Activated CD4-positive, alpha-beta memory T cell treated with anti-CD3 and anti-CD28 coated beads for 36 hours (primary cell): ENCODE measurements at regions not wholly inside any gene's neighbourhood (a gene's known extent, or its start where the extent isn't known, plus 50 kb on each side); places are given as distances from the start of the nearest gene placed in this dataset.
A peak's percentile ranks its signal among the peaks of the same experiment; 100 is the strongest.

Source experiments
- CTCF ChIA-PET: fragments of 350-600 bp; sonication (Branson Sonifier 250); formaldehyde crosslinking; loops from one replicate; lab custom pipeline; 2021; ENCODE audit warnings: antibody characterized with exemption, inconsistent platforms; lab: Charles Lee
- POLR2A ChIA-PET: fragments of 350-600 bp; sonication (Branson Sonifier 250); formaldehyde crosslinking; loops from one replicate; lab custom pipeline; 2021; ENCODE audit warnings: antibody characterized with exemption; lab: Charles Lee
- DNase-seq: peaks from one replicate; pipeline ENCODE4 v3.0.0-alpha.2; 2020
- H3K27ac Mint-ChIP-seq: one replicate; pipeline ENCODE4 v1.8.0; 2021; ENCODE audit warnings: mixed read lengths
- H3K27me3 Mint-ChIP-seq: one replicate; pipeline ENCODE4 v1.8.0; 2021; ENCODE audit warnings: mixed read lengths
- H3K36me3 Mint-ChIP-seq: one replicate; pipeline ENCODE4 v1.8.0; 2021; ENCODE audit warnings: mixed read lengths
- H3K4me1 Mint-ChIP-seq: one replicate; pipeline ENCODE4 v1.8.0; 2021; ENCODE audit warnings: low read depth, mixed read lengths
- H3K4me3 Mint-ChIP-seq: one replicate; pipeline ENCODE4 v1.8.0; 2021; ENCODE audit warnings: mild to moderate bottlenecking, mixed read lengths
- H3K9me3 Mint-ChIP-seq: one replicate; pipeline ENCODE4 v1.8.0; 2021; ENCODE audit warnings: mixed read lengths
- intact Hi-C: fragments of 100-400 bp; cut with micrococcal nuclease; formaldehyde crosslinking; loops from one replicate; pipeline ENCODE4 v1.15.1; 2023

DNA sequence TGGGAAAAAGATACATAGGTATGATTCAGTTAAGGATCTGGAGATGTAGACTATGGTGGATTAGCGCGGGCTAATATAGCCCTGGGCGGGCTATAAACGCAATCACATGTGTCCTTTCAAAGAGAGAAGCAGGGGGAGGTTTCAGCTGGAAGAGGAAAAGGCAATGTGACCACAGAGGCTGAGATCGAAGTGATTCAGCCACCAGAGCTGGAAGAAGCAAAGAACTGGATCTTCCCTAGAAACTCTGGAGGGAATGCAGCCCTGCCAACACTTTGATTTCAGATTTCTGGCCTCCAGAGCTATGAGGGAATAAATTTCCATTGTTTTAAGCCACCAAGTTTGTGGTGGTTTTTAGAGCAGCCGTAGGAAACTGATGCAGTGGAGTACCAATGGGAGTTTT is 81.5 kb upstream of the NHSL1 start:
- POLR2A ChIA-PET = no interaction called here
- DNase-seq = no peak
- no peaks in the 10 kb centered on the region for H3K36me3 Mint-ChIP-seq
- H3K9me3 Mint-ChIP-seq = no peaks in the 10 kb centered on the region
- no peaks in the 10 kb centered on the region for H3K27me3 Mint-ChIP-seq
- H3K4me3 Mint-ChIP-seq = no peak overlapping the region
- H3K4me1 Mint-ChIP-seq = no peaks in the 10 kb centered on the region
- no peak overlapping the region for H3K27ac Mint-ChIP-seq
- CTCF ChIA-PET = no interaction called here
- intact Hi-C loops = no loop called here

DNA sequence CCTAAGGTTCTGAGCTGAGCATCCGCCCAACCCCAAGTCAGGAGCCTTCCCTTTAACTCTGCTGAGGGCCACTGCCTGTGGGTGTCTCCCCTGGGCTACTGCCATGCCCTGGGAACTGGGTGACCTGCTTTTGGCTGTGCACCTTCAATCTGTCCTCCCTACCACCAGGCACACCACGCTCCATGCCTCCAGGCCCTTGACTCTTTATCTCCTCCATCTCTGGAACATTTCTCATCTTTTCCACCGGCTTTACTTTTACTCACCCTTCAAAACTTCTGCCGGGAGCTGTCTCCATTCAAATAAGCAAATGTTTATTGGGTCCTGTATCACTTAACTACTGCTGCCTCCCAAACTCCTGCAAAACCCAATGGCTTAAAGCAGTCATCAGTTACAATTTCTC is 83.3 kb upstream of the NHSL1 start:
- no peaks in the 10 kb centered on the region for H3K9me3 Mint-ChIP-seq
- ChIA-PET POLR2A (no interaction called here), CTCF (interaction anchor here (0.8 kb wide), 1 partner anchor 66 kb away, joined by 3 read pairs; no protein-coding TSS in a partner anchor)
- no peaks in the 10 kb centered on the region for H3K36me3 Mint-ChIP-seq
- no peaks in the 10 kb centered on the region for H3K27me3 Mint-ChIP-seq
- no peaks in the 10 kb centered on the region for H3K4me1 Mint-ChIP-seq
- H3K4me3 Mint-ChIP-seq = no peak overlapping the region
- H3K27ac Mint-ChIP-seq = no peak overlapping the region
- no peak for DNase-seq
- intact Hi-C loops = no loop called here

DNA sequence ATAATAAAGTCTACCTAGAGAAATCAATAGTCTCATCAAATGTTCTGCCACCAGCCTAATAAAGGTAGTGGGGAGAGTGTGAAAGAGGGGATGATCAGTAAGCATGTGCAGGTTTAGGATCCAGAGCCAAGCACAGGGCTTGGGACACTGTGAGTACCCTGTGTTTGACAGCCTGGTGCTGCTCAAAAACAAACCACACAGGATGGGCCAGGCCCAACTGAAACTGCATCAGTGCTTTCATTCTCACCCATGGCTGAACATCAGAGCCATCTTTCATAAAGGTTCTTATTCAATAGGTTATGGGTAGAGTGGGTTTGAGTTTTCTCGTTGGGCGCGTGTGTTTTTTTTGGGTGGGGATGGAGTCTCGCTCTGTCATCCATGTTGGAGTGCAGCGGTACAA is 87.3 kb upstream of the NHSL1 start:
- H3K27me3 Mint-ChIP-seq = no peaks in the 10 kb centered on the region
- intact Hi-C loops = no loop called here
- ChIA-PET POLR2A (no interaction called here), CTCF (interaction anchor here (0.9 to 9.8 kb wide), 3 partner anchors 182 to 778 kb away, joined by 4 to 227 read pairs (median 5); partner anchors contain the start of gene CCDC28A)
- peaks cover 6% of the 10 kb centered on the region for H3K4me1 Mint-ChIP-seq
- H3K9me3 Mint-ChIP-seq = no peaks in the 10 kb centered on the region
- DNase-seq = no peak
- H3K27ac Mint-ChIP-seq = no peak overlapping the region
- H3K36me3 Mint-ChIP-seq = no peaks in the 10 kb centered on the region
- no peak overlapping the region for H3K4me3 Mint-ChIP-seq

DNA sequence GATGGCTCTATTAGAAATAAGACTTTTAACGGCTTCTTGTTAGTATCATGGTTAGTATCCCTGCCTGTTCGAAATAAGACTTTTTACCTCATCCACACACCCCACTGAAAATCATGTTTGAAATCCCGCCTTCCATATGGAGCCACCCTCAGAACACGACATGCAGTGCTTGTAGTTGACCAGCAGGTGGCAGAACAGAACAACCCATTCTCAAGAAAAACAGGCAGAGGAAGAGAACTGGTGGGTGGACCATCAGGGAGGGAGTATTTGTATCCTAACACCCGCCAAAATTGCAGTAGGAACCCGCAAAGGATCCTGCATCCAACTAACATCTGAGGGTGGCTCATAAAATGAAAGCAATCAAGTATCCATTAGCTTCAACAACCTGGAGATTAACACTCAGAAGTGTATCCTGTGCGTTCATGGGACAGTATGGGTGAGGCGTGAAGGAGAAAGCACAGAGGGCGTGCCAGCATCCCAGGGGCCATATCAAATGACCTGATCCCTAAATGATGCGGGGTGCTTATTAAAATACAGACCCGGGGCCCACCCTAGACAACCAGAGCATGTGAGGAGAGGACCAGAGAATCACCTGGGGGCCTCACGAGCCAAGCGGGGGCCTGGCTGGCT is 89.6 kb upstream of the NHSL1 start:
- Mint-ChIP-seq H3K9me3 (no peaks in the 10 kb centered on the region), H3K36me3 (no peaks in the 10 kb centered on the region), H3K4me3 (no peak overlapping the region), H3K4me1 (peaks cover 21% of the 10 kb centered on the region), H3K27me3 (no peaks in the 10 kb centered on the region), H3K27ac (no peak overlapping the region)
- intact Hi-C loops = loop anchor here (1.0 to 2.0 kb wide), 2 partner anchors 106 to 177 kb away; no protein-coding TSS in a partner anchor
- ChIA-PET CTCF (interaction anchor here (0.6 to 9.8 kb wide), 17 partner anchors 10 to 473 kb away, joined by 3 to 227 read pairs (median 4); partner anchors contain the start of gene CCDC28A), POLR2A (no interaction called here)
- DNase-seq = peak; percentile 64

DNA sequence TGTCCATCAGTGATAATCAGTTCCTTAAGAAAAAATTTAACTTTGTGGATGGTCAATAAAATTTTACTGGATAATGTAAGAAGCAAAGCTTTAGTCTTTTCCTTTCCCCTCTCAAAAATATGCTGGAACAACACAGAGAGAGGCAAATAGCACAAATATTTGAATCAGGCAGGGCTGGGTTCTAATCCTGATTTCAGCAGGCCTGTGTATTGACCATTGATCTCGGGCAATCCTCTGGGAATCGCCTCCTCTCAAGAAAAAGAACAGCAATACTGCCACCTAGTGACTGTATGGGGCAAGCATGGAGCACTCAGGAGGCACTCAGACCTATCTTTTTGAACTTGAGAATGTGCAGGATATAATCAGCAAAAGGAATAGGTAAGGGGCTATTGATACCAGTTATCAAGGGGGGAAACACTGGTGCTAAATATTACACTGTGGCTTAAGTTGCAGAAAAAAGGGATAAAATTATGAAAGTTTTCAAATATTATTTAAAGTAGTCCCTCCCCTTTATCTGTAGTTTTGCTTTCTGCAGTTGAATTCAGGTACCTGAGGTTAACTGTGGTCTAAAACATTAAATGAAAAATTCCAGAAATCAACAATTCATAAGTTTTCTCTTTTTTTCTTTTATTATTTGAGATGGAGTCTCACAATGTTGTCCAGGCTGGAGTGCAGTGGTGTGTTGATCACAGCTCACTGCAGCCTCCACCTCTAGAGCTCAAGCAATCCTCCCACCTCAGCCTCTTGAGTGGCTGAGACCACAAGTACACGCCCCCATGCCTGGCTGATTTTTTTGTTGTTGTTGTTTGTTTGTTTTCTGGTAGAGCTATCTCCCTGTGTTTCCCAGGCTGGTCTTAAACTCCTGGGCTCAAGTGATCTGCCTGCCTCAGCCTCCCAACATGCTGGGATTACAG is 91.8 kb upstream of the NHSL1 start:
- Mint-ChIP-seq H3K36me3 (no peaks in the 10 kb centered on the region), H3K4me1 (peaks cover 28% of the 10 kb centered on the region), H3K27me3 (no peaks in the 10 kb centered on the region), H3K4me3 (no peak overlapping the region), H3K27ac (no peak overlapping the region), H3K9me3 (no peaks in the 10 kb centered on the region)
- CTCF ChIA-PET = interaction anchor here (0.7 to 9.8 kb wide), 17 partner anchors 9 to 783 kb away, joined by 3 to 227 read pairs (median 5); partner anchors contain the start of genes CCDC28A and CITED2
- POLR2A ChIA-PET = no interaction called here
- intact Hi-C loops = loop anchor here (2.0 to 5.0 kb wide), 4 partner anchors 162 to 774 kb away; partner anchors contain the start of gene PERP
- peak; percentile 56 for DNase-seq

DNA sequence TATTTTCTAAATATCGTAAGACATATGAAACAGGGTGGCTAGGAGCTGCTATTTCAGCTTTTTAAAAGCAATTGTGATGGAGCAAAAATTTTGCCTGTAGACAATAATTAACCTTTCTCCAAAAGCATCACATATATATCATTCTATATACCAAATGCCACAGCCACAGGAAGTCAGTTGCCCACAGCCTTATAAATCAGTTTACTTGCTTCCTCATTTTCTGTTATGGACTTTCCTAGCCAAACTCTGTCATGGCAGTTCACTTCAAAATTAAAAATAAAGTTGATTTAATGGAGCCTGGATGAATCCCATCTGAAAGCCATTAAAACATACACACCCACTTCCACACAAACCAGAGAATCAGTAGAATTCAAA is 93.4 kb upstream of the NHSL1 start:
- no peaks in the 10 kb centered on the region for H3K27me3 Mint-ChIP-seq
- ChIA-PET CTCF (interaction anchor here (0.6 to 9.8 kb wide), 4 partner anchors 33 to 782 kb away, joined by 3 to 227 read pairs (median 4); partner anchors contain the start of genes CCDC28A and CITED2), POLR2A (interaction anchor here (0.6 kb wide), 1 partner anchor 1813 kb away, joined by 3 read pairs; no protein-coding TSS in a partner anchor)
- DNase-seq = no peak
- no peaks in the 10 kb centered on the region for H3K9me3 Mint-ChIP-seq
- H3K4me3 Mint-ChIP-seq = peak overlapping the region; percentile 56
- peak overlapping the region; percentile 58 for H3K27ac Mint-ChIP-seq
- H3K4me1 Mint-ChIP-seq = peaks cover 28% of the 10 kb centered on the region
- intact Hi-C loops = loop anchor here (1.0 to 5.0 kb wide), 9 partner anchors 18 to 535 kb away; partner anchors contain the start of genes CCDC28A and PERP
- no peaks in the 10 kb centered on the region for H3K36me3 Mint-ChIP-seq

DNA sequence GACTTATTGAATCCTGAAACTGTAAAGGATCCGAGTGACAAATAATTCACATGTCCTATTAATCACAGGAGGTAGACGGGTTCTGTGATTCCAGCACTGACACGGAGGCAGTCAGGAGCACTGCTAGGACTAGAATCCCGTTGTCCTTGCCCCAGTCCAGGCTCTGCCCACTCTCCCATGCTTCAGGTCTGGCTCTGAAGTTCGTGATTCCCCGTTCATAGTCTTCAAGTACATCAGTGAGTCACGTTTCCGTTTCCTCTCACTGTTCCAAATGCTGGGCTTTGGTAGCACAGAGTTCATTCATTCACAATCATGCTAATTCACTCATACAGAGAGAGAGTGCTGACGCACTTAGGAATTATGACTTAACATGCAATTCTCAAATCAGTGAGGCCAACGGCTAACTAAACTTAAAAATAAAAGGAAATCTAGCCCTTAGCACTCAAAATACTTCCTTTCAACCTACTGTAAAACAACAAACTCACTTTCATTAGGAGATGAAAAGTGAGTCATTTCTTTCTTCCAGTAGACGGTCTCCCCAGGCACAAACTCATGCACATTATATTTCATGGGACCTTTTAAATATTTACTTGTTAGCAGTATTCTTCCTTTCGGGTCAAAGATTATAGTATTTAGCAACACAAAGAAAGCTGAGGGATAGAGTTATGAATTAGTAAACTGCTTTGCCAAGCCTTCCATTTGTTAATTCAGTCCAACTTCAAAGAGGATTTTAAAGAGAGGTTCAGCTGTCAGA is 94.0 kb upstream of the NHSL1 start:
- H3K27me3 Mint-ChIP-seq = no peaks in the 10 kb centered on the region
- H3K36me3 Mint-ChIP-seq = no peaks in the 10 kb centered on the region
- intact Hi-C loops = loop anchor here (1.0 to 5.0 kb wide), 9 partner anchors 18 to 534 kb away; partner anchors contain the start of genes CCDC28A and PERP
- CTCF ChIA-PET = interaction anchor here (0.6 to 9.8 kb wide), 8 partner anchors 10 to 500 kb away, joined by 3 to 227 read pairs (median 4); partner anchors contain the start of gene CCDC28A
- DNase-seq = peak; percentile 66
- POLR2A ChIA-PET = no interaction called here
- peaks cover 28% of the 10 kb centered on the region for H3K4me1 Mint-ChIP-seq
- peak overlapping the region; percentile 56 for H3K4me3 Mint-ChIP-seq
- H3K27ac Mint-ChIP-seq = peak overlapping the region; percentile 58
- H3K9me3 Mint-ChIP-seq = no peaks in the 10 kb centered on the region

DNA sequence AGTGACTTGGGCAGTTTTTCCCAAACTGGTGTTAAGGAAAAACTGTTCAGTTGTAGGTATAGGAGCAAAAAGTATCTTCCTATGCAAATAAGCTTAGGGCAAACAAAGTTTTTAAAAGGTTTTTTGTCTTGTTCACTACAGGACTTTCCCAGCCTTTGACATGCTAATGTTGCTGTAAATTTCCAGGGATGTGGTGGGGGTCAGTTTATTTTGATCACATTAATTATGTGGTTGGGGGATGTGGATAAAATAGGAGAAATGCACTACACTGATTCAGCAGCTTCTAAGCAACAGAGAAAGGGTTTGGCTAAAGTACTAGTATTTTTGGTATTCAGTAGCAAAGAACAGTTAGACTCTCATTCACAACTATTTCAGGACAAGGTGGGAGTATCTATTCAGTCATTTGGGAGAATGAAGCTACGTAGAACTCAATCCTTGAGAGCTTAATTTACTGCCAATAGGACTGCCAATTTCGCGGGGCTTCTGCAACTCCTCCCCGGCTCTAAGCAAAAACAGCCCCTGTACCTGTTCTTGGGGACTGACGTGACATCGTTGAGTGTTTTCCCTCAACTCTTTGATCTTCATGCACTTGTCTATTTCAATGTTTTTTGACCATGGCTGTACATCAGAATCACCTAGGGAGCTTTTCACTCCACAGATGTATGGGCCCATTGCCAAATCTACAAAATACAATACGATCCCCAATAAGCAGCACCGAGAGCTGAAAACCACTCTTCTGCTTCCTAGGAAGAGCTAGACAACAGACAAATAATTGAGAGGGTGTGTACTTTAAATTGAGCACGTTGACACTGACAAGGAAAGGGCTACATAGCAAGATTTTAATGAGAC is 94.8 kb upstream of the NHSL1 start:
- intact Hi-C loops = loop anchor here (1.0 to 5.0 kb wide), 9 partner anchors 19 to 533 kb away; partner anchors contain the start of genes CCDC28A and PERP
- no peak overlapping the region for H3K4me3 Mint-ChIP-seq
- H3K9me3 Mint-ChIP-seq = no peaks in the 10 kb centered on the region
- peaks cover 24% of the 10 kb centered on the region for H3K4me1 Mint-ChIP-seq
- H3K36me3 Mint-ChIP-seq = no peaks in the 10 kb centered on the region
- ChIA-PET POLR2A (interaction anchor here (1.1 kb wide), 1 partner anchor 26 kb away, joined by 4 read pairs; no protein-coding TSS in a partner anchor), CTCF (interaction anchor here (1.1 to 1.6 kb wide), 6 partner anchors 10 to 172 kb away, joined by 3 to 6 read pairs (median 4); no protein-coding TSS in a partner anchor)
- H3K27ac Mint-ChIP-seq = peak overlapping the region; percentile 58
- DNase-seq = no peak
- H3K27me3 Mint-ChIP-seq = no peaks in the 10 kb centered on the region

DNA sequence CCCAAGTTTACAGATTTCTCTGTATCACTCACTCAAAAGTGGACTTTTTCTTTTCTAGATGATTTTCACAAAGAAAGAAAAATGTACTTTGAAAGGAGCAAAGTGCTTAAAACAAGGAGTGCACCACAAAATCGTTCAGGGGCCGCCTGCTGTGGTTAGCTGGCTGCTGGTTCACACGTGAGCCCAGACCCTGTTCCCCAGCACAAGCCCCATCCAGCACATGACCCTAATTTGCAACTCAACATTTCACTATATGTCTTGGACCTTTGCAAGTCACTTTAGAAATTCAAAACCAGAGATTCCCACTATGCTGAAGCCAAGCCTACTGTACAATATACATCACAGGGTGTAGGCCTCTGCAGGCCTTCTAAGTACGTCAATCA is 95.5 kb upstream of the NHSL1 start:
- no peaks in the 10 kb centered on the region for H3K36me3 Mint-ChIP-seq
- H3K4me3 Mint-ChIP-seq = no peak overlapping the region
- H3K4me1 Mint-ChIP-seq = peaks cover 24% of the 10 kb centered on the region
- no peaks in the 10 kb centered on the region for H3K27me3 Mint-ChIP-seq
- POLR2A ChIA-PET = interaction anchor here (1.1 kb wide), 1 partner anchor 26 kb away, joined by 4 read pairs; no protein-coding TSS in a partner anchor
- no peaks in the 10 kb centered on the region for H3K9me3 Mint-ChIP-seq
- no peak for DNase-seq
- no peak overlapping the region for H3K27ac Mint-ChIP-seq
- intact Hi-C loops = loop anchor here (5.0 kb wide), 2 partner anchors 487 to 533 kb away; partner anchors contain the start of gene PERP
- CTCF ChIA-PET = interaction anchor here (0.6 to 1.6 kb wide), 5 partner anchors 9 to 167 kb away, joined by 3 to 6 read pairs (median 4); no protein-coding TSS in a partner anchor

DNA sequence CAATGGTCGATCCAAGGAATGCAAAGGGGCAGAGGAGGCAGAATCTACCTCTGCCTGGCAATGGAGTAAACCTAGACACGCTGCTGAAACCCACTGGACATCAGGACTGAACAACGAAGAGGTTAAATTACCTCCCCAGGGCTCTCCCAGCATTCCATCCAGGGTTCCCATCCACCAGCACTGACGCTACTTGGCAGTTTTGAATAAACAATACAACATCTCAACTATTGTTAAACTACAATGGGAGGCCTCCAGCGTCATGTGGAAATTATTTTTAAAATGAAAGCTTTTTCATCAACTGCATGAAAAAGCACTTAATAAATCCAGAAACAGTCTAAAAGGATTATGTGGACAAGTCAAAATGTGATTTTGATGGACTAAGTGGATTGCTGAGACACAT is 96.8 kb upstream of the NHSL1 start:
- Mint-ChIP-seq H3K27ac (no peak overlapping the region), H3K9me3 (no peaks in the 10 kb centered on the region), H3K4me1 (peaks cover 24% of the 10 kb centered on the region), H3K36me3 (no peaks in the 10 kb centered on the region), H3K27me3 (no peaks in the 10 kb centered on the region), H3K4me3 (no peak overlapping the region)
- ChIA-PET POLR2A (no interaction called here), CTCF (no interaction called here)
- intact Hi-C loops = no loop called here
- no peak for DNase-seq
